GM23338 (cell line): ENCODE measurements at regions not wholly inside any gene's neighbourhood (a gene's known extent, or its start where the extent isn't known, plus 50 kb on each side); places are given as distances from the start of the nearest gene placed in this dataset.

Experiments
- CREB1 ChIP-seq: fragments of 250-450 bp; sonication (Bioruptor Pico); IDR thresholded peaks from 2 replicates; pipeline ENCODE4 v1.5.0; 2020; ENCODE audit warnings: low read depth, mild to moderate bottlenecking, moderate library complexity
- CTCF ChIP-seq, 2 experiments: fragments of 200-600 bp in 1 of 2; sonication (generic) in 1 of 2; conservative IDR thresholded peaks; 2 replicates each; pipeline versions ENCODE4 v1.5.1 to v1.6.1; 2016 to 2017; ENCODE audit warnings: antibody characterized with exemption in 2 of 2, low read depth in 2 of 2, mild to moderate bottlenecking in 2 of 2, moderate library complexity in 1 of 2
- EZH2 ChIP-seq: fragments of 200-600 bp; sonication (generic); IDR thresholded peaks from one replicate; pipeline ENCODE4 v1.8.0; 2017; ENCODE audit warnings: antibody characterized with exemption, mild to moderate bottlenecking, low read depth; ENCODE audit not compliant: unreplicated experiment
- EZH2phosphoT487 ChIP-seq: fragments of 200-600 bp; sonication (generic); IDR thresholded peaks from one replicate; pipeline ENCODE4 v1.8.1; 2018; ENCODE audit warnings: antibody characterized with exemption; ENCODE audit not compliant: unreplicated experiment
- JUNB ChIP-seq: IDR thresholded peaks from one replicate; pipeline ENCODE4 v1.6.1; 2016; ENCODE audit warnings: antibody characterized with exemption; ENCODE audit not compliant: unreplicated experiment
- POLR2AphosphoS5 ChIP-seq: IDR thresholded peaks from 2 replicates; pipeline ENCODE4 v1.6.1; 2016; ENCODE audit warnings: antibody characterized with exemption, low read depth
- REST ChIP-seq: IDR thresholded peaks from one replicate; pipeline ENCODE4 v1.6.1; 2018; ENCODE audit warnings: antibody characterized with exemption; ENCODE audit not compliant: unreplicated experiment
- ZNF331 ChIP-seq: fragments of 250-450 bp; sonication (Bioruptor Pico); IDR thresholded peaks from 2 replicates; pipeline ENCODE4 v1.5.0; 2020; ENCODE audit warnings: low read depth, mild to moderate bottlenecking, moderate library complexity

GRCh38 chr2:80737047-80737446 lies 432.5 kb upstream of the LRRTM1 start:
- TF ChIP-seq CTCF (conservative IDR thresholded peaks at IDR 0.05; ENCODE audit: low read depth in 2 of 2) = no peak
- TF ChIP-seq EZH2 = no peak
- no peak for TF ChIP-seq JUNB
- no peak for TF ChIP-seq POLR2AphosphoS5
- TF ChIP-seq EZH2phosphoT487 = no peak
- TF ChIP-seq REST = no peak
- TF ChIP-seq CREB1 (CRISPR knock-in tag) = no peak
- TF ChIP-seq ZNF331 = no peak
